Chondrocyte (in vitro differentiated cells): ENCODE measurements at regions not wholly inside any gene's neighbourhood (a gene's known extent, or its start where the extent isn't known, plus 50 kb on each side); places are given as distances from the start of the nearest gene placed in this dataset.
A peak's percentile ranks its signal among the peaks of the same experiment; 100 is the strongest.

ENCODE experiments used
- DNase-seq: peaks from one replicate; pipeline ENCODE4 v3.0.0; 2021; ENCODE audit warnings: mixed read lengths, low spot score
- H3K27ac Mint-ChIP-seq: one replicate; pipeline ENCODE4 v1.8.0; 2021; ENCODE audit warnings: mild to moderate bottlenecking, moderate library complexity, mixed read lengths; ENCODE audit not compliant: unreplicated experiment
- H3K27me3 Mint-ChIP-seq: 2 replicates; pipeline ENCODE4 v1.8.0; 2021; ENCODE audit warnings: low read depth, mixed read lengths
- H3K36me3 Mint-ChIP-seq: 2 replicates; pipeline ENCODE4 v1.8.0; 2021; ENCODE audit warnings: low read depth, mixed read lengths
- H3K4me1 Mint-ChIP-seq: 2 replicates; pipeline ENCODE4 v1.8.0; 2021; ENCODE audit warnings: low read depth, mild to moderate bottlenecking, mixed read lengths
- H3K4me3 Mint-ChIP-seq: one replicate; pipeline ENCODE4 v1.8.0; 2021; ENCODE audit warnings: mild to moderate bottlenecking, moderate library complexity, mixed read lengths; ENCODE audit not compliant: unreplicated experiment
- H3K9me3 Mint-ChIP-seq: 2 replicates; pipeline ENCODE4 v1.8.0; 2021; ENCODE audit warnings: low read depth, mixed read lengths
- TF ChIP-seq, protein P1 (sequence below): fragments of 200-600 bp; sonication (generic); IDR thresholded peaks from 2 replicates; pipeline ENCODE4 v1.5.0; 2021; ENCODE audit warnings: antibody characterized with exemption, mild to moderate bottlenecking, moderate library complexity

DNA sequence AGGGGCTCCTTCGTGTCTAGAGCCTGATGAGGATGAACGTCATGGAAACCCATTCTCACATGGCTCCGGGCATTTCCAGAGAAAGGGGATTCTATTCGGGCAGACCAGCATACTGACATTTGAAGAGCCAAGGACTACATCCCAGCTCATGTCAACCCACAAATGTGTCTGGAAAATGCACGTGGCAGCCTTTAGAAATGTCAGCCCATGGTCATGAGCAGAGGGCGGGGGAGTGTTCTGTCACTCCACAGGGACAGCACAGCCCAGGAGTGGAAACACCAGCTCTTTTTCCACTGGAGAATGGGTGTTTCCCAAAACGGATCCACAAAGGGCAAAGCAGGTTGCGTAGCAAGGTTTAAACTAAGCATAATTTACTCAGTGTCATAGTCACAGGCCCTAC, 207.0 kb downstream of the BCOR start:
- Mint-ChIP-seq H3K9me3 (peaks cover 8% of the 10 kb centered on the region), H3K27ac (no peak overlapping the region)

DNA sequence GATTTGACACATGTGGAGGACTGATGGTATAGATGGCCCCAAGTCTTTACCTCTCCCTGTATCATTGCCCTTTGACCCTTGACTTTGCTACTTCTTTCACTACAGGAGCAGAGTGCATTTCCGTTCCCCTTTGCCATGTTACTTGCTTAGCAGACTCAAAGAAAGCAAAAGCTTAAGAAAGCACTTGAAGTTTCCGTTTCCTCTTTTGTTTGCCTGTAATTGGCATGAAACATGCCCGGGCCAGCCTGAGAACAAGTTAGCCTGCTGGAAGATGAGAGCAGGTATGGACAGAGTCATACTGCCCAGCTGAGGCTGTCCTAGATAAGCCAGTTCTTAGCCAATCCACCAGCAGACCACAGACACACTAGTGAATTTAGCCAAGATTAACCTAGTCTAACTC, 206.0 kb downstream of the BCOR start:
- Mint-ChIP-seq H3K4me1 (peaks cover 32% of the 10 kb centered on the region), H3K27me3 (no peaks in the 10 kb centered on the region), H3K9me3 (peaks cover 8% of the 10 kb centered on the region)

More for the DNA sequence above, 207.0 kb downstream of the BCOR start:
- Mint-ChIP-seq H3K27me3 (no peaks in the 10 kb centered on the region), H3K4me3 (no peak overlapping the region), H3K36me3 (no peaks in the 10 kb centered on the region), H3K4me1 (peaks cover 23% of the 10 kb centered on the region)
- TF ChIP-seq, protein P1, sequence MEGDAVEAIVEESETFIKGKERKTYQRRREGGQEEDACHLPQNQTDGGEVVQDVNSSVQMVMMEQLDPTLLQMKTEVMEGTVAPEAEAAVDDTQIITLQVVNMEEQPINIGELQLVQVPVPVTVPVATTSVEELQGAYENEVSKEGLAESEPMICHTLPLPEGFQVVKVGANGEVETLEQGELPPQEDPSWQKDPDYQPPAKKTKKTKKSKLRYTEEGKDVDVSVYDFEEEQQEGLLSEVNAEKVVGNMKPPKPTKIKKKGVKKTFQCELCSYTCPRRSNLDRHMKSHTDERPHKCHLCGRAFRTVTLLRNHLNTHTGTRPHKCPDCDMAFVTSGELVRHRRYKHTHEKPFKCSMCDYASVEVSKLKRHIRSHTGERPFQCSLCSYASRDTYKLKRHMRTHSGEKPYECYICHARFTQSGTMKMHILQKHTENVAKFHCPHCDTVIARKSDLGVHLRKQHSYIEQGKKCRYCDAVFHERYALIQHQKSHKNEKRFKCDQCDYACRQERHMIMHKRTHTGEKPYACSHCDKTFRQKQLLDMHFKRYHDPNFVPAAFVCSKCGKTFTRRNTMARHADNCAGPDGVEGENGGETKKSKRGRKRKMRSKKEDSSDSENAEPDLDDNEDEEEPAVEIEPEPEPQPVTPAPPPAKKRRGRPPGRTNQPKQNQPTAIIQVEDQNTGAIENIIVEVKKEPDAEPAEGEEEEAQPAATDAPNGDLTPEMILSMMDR = no peak
- DNase-seq = no peak

DNA sequence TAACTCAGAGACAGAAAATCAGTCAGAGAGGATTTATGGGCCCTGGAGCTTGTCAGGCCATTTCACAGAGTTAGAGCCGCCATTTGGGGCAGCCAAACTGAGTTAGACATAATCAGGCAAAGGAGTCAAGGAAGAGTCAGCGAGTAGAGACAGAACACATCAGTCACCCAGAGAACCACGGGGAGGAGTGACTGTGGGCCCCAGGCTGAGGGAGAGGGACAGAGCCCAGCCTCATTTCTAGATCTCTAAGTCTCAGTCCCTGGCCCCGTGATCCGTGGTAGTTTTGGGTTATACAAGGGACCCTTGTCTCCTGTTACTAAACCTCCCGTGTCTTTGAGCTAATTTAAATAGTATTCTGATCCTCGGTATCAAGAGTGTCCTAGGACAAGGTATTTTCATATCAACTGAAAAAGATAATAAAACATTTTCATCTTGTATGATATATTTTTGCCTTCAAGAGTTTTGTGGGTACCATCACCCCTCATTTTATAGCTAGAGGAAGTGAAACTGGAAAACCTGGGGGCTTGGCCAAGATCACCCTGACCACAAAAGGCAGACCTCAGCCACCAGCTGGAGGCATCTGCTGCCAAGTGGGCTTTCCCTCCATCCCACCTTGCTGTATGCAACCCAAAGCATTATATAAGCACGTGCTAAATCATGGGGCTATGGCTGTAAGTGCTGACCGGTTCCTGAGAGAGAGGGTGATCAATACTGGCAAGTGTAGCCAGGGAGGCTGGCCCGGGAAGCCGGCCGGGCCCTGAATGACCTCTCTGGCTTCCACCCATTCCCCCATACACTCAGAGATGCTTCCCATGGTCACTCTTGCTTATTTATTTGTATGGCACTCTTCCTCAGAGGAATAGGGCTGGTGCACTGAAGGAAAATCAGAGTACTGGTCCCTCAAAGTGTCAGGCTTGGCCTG, 204.1 kb downstream of the BCOR start:
- Mint-ChIP-seq H3K4me3 (no peak overlapping the region), H3K9me3 (peaks cover 8% of the 10 kb centered on the region)

More for the DNA sequence above, 206.0 kb downstream of the BCOR start:
- Mint-ChIP-seq H3K27ac (no peak overlapping the region), H3K4me3 (no peak overlapping the region), H3K36me3 (no peaks in the 10 kb centered on the region)
- TF ChIP-seq, protein P1 = no peak
- no peak for DNase-seq

DNA sequence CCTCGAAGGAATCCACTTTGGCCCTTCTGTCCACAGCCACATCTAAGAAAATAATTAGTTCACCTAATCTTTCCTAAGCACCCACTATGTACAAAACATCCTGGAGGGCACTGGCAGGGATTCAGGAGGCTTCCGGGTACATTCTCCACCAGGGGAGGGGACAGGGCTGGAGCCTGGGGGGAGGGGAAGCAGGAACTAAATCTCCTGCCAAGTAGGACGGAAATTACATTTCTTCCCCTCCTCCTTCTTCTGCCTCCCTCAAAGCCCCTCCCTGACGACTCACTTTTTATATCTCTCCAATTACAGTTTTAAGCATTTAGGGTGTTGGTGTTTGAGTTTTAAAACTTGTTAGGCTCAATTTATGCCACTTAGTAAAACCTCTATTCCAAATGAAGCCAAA, 203.1 kb downstream of the BCOR start:
- H3K27me3 Mint-ChIP-seq = no peaks in the 10 kb centered on the region
- TF ChIP-seq, protein P1 = no peak
- H3K4me1 Mint-ChIP-seq = peaks cover 53% of the 10 kb centered on the region
- H3K9me3 Mint-ChIP-seq = peaks cover 8% of the 10 kb centered on the region
- no peak for DNase-seq
- peak overlapping the region; percentile 13 for H3K27ac Mint-ChIP-seq
- no peaks in the 10 kb centered on the region for H3K36me3 Mint-ChIP-seq
- H3K4me3 Mint-ChIP-seq = no peak overlapping the region

More for the DNA sequence above, 204.1 kb downstream of the BCOR start:
- no peaks in the 10 kb centered on the region for H3K27me3 Mint-ChIP-seq
- no peaks in the 10 kb centered on the region for H3K36me3 Mint-ChIP-seq
- peaks cover 50% of the 10 kb centered on the region for H3K4me1 Mint-ChIP-seq
- TF ChIP-seq, protein P1 = no peak
- H3K27ac Mint-ChIP-seq = peak overlapping the region; percentile 19
- DNase-seq = no peak

DNA sequence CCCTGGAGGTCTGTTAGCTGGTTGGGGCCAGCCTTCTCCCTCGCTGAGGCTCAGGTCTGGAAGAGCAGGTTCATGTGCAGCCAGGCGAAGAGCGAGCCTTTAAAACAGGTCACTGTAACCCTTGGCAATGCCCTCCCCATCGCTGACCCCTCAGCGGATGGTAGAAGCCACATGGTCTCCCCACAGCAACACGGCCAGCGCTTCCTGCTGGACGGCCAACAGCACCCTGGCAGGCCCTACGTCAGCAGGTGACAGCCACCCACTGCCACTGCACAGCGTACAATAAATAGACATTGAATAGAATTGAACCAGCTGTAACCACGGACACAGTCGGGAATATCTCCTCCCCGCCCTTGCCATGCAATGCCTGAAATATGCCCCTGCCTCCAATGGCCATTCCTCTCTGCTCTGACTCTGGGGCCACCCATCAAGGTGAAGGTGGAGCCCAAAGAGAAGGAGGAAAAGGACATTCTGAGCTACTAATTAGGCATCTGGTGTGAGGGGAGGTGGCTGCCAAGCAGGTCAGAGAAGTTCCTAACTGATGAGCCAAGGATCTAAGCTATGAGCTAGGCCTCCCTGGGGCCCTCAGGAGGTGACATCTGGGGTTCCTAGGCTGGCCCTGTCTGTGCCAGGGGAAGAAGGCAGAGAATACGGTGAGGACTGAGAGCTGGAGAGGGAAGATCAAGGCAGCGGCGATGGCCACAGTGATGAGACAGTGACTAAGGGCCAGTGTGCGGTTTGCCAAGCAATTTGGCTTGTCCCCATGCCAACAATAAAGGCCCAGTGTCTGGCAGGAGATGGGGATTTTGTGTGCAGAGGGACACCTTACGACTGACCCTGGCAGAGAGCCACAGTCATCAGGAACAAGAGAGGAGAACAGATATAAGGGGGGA, 202.3 kb downstream of the BCOR start:
- Mint-ChIP-seq H3K4me1 (peaks cover 58% of the 10 kb centered on the region), H3K36me3 (no peaks in the 10 kb centered on the region), H3K27ac (peak overlapping the region; percentile 67), H3K27me3 (no peaks in the 10 kb centered on the region), H3K4me3 (no peak overlapping the region), H3K9me3 (peaks cover 8% of the 10 kb centered on the region)
- TF ChIP-seq, protein P1 = no peak
- DNase-seq = no peak
